ENCODE measurements at regions not wholly inside any gene's neighbourhood (a gene's known extent, or its start where the extent isn't known, plus 50 kb on each side); places are given as distances from the start of the nearest gene placed in this dataset.

DNA sequence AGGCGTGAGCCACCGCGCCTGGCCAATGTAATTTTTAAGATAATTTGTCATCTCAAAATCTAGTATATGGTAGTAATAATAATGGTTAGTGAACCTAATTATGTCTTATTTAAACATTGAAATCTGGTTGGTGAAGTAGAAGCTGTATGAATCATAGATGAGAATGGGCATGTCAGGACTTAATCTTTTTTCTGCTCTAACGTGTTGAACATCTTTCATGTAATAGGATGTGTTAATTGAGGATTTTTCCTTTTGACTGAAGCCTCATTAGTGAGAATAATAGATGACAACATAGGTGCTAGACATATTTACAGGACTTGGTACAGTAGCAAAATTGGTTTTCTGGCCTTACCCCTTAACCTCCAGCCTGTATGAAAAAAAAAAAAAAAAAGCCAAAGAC lies 835.6 kb downstream of the IGSF11 start:
- Histone ChIP-seq H3K79me2 (ENCODE audit: insufficient read depth, low read length) (no peaks in the 10 kb centered on the region), H3K36me3 (ENCODE audit: insufficient read depth, low read length) (no peaks in the 10 kb centered on the region), H3K27ac (ENCODE audit: low read length) (no peak overlapping the region), H3K4me2 (ENCODE audit: insufficient read depth, low read length) (no peak overlapping the region), H3K4me1 (ENCODE audit: insufficient read depth, low read length) (no peaks in the 10 kb centered on the region), H2AFZ (ENCODE audit: low read depth, low read length) (no peak overlapping the region), H3K4me3 (ENCODE audit: low read depth in 1 of 2, low read length in 2 of 2) (no peak overlapping the region), H3K9ac (ENCODE audit: low read depth, low read length) (no peak overlapping the region), H4K20me1 (ENCODE audit: insufficient read depth, low read length) (no peaks in the 10 kb centered on the region), H3K27me3 (ENCODE audit: insufficient read depth, low read length, poor library complexity) (no peaks in the 10 kb centered on the region), H3K9me3 (ENCODE audit: insufficient read depth, low read length, severe bottlenecking) (peaks cover 22% of the 10 kb centered on the region)
- ATAC-seq (ENCODE audit: insufficient read depth, low read depth) (no peak), DNase-seq (no peak)
- TF ChIP-seq, protein P1, sequence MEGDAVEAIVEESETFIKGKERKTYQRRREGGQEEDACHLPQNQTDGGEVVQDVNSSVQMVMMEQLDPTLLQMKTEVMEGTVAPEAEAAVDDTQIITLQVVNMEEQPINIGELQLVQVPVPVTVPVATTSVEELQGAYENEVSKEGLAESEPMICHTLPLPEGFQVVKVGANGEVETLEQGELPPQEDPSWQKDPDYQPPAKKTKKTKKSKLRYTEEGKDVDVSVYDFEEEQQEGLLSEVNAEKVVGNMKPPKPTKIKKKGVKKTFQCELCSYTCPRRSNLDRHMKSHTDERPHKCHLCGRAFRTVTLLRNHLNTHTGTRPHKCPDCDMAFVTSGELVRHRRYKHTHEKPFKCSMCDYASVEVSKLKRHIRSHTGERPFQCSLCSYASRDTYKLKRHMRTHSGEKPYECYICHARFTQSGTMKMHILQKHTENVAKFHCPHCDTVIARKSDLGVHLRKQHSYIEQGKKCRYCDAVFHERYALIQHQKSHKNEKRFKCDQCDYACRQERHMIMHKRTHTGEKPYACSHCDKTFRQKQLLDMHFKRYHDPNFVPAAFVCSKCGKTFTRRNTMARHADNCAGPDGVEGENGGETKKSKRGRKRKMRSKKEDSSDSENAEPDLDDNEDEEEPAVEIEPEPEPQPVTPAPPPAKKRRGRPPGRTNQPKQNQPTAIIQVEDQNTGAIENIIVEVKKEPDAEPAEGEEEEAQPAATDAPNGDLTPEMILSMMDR (IDR thresholded peaks at IDR 0.05; ENCODE audit: borderline replicate concordance, extremely low read depth, low read length, poor library complexity, severe bottlenecking), result no peak
- TF ChIP-seq EZH2 (IDR thresholded peaks at IDR 0.05; ENCODE audit: borderline replicate concordance, low read depth, low read length, severe bottlenecking), result no peak

GRCh38 chr3:118204052-118204656 lies 830.5 kb downstream of the IGSF11 start:
- Histone ChIP-seq H3K4me3 (ENCODE audit: low read depth in 1 of 2, low read length in 2 of 2) (no peak overlapping the region), H3K9ac (ENCODE audit: low read depth, low read length) (no peak overlapping the region), H2AFZ (ENCODE audit: low read depth, low read length) (no peak overlapping the region), H3K4me2 (ENCODE audit: insufficient read depth, low read length) (no peak overlapping the region), H3K4me1 (ENCODE audit: insufficient read depth, low read length) (no peaks in the 10 kb centered on the region), H4K20me1 (ENCODE audit: insufficient read depth, low read length) (no peaks in the 10 kb centered on the region), H3K27me3 (ENCODE audit: insufficient read depth, low read length, poor library complexity) (no peaks in the 10 kb centered on the region), H3K79me2 (ENCODE audit: insufficient read depth, low read length) (no peaks in the 10 kb centered on the region), H3K27ac (ENCODE audit: low read length) (no peak overlapping the region), H3K36me3 (ENCODE audit: insufficient read depth, low read length) (no peaks in the 10 kb centered on the region), H3K9me3 (ENCODE audit: insufficient read depth, low read length, severe bottlenecking) (peaks cover 12% of the 10 kb centered on the region)
- TF ChIP-seq, protein P1 (IDR thresholded peaks at IDR 0.05; ENCODE audit: borderline replicate concordance, extremely low read depth, low read length, poor library complexity, severe bottlenecking), result no peak
- TF ChIP-seq EZH2 (IDR thresholded peaks at IDR 0.05; ENCODE audit: borderline replicate concordance, low read depth, low read length, severe bottlenecking), result no peak
- DNase-seq (no peak), ATAC-seq (ENCODE audit: insufficient read depth, low read depth) (no peak)

- Histone ChIP-seq H4K20me1 (ENCODE audit: insufficient read depth, low read length) (no peaks in the 10 kb centered on the region), H3K9ac (ENCODE audit: low read depth, low read length) (no peak overlapping the region), H3K9me3 (ENCODE audit: insufficient read depth, low read length, severe bottlenecking) (peaks cover 6% of the 10 kb centered on the region), H3K79me2 (ENCODE audit: insufficient read depth, low read length) (no peaks in the 10 kb centered on the region), H3K4me2 (ENCODE audit: insufficient read depth, low read length) (no peak overlapping the region), H3K27me3 (ENCODE audit: insufficient read depth, low read length, poor library complexity) (no peaks in the 10 kb centered on the region), H3K4me3 (ENCODE audit: low read depth in 1 of 2, low read length in 2 of 2) (no peak overlapping the region), H3K4me1 (ENCODE audit: insufficient read depth, low read length) (peaks cover 3% of the 10 kb centered on the region; the same call in 1 of the 2 replicates), H3K27ac (ENCODE audit: low read length) (no peak overlapping the region), H2AFZ (ENCODE audit: low read depth, low read length) (no peak overlapping the region), H3K36me3 (ENCODE audit: insufficient read depth, low read length) (no peaks in the 10 kb centered on the region)
- ATAC-seq (ENCODE audit: insufficient read depth, low read depth) (no peak), DNase-seq (no peak)
- TF ChIP-seq EZH2 (IDR thresholded peaks at IDR 0.05; ENCODE audit: borderline replicate concordance, low read depth, low read length, severe bottlenecking), result no peak
- TF ChIP-seq, protein P1 (IDR thresholded peaks at IDR 0.05; ENCODE audit: borderline replicate concordance, extremely low read depth, low read length, poor library complexity, severe bottlenecking), result no peak
Observed at GRCh38 chr3:118207271-118207670, 827.4 kb downstream of the IGSF11 start.
